Mucosa of descending colon (tissue), 3 donors: ENCODE measurements at regions not wholly inside any gene's neighbourhood (a gene's known extent, or its start where the extent isn't known, plus 50 kb on each side); places are given as distances from the start of the nearest gene placed in this dataset.

Source experiments
- ATAC-seq: fragments of 200-7000 bp; cut with Tn5 transposase; one replicate; pipeline ENCODE4 v1.9.1; 2020; ENCODE audit warnings: mild to moderate bottlenecking, moderate library complexity
- DNase-seq, 3 donors: peaks; one replicate each; pipeline ENCODE4 v3.0.0-alpha.2; 2020
- H3K36me3 ChIP-seq: fragments of 200-600 bp; one replicate; pipeline ENCODE4 v1.8.0; 2021; ENCODE audit warnings: low read depth, mild to moderate bottlenecking
- H3K4me1 ChIP-seq: fragments of 200-600 bp; one replicate; pipeline ENCODE4 v1.8.0; 2021; ENCODE audit warnings: low read depth, mild to moderate bottlenecking
- H3K4me3 ChIP-seq: fragments of 200-600 bp; one replicate; pipeline ENCODE4 v1.8.0; 2021; ENCODE audit warnings: mild to moderate bottlenecking
- H3K9me3 ChIP-seq: fragments of 200-600 bp; one replicate; pipeline ENCODE4 v1.8.0; 2021; ENCODE audit warnings: mild to moderate bottlenecking
- intact Hi-C, 2 donors: fragments of 100-400 bp; cut with DNase I in 1 of 2; cut with micrococcal nuclease in 1 of 2; formaldehyde crosslinking; loops; one replicate each; pipeline versions ENCODE4 v1.11.0 to v1.11.1; 2022; cut with DNase I, micrococcal nuclease
- TF ChIP-seq, protein P1 (sequence below): fragments of 200-600 bp; IDR thresholded peaks from one replicate; pipeline ENCODE4 v1.8.0; 2022; ENCODE audit warnings: antibody characterized with exemption, mild to moderate bottlenecking
- donor health status: DM: no; HTN: no; CAD: no; lungs with moderate emphysema.
- donor health status: DM: no; HTN: no; CAD: no.
- donor health status: DM: no; HTN: yes; CAD: no.

DNA sequence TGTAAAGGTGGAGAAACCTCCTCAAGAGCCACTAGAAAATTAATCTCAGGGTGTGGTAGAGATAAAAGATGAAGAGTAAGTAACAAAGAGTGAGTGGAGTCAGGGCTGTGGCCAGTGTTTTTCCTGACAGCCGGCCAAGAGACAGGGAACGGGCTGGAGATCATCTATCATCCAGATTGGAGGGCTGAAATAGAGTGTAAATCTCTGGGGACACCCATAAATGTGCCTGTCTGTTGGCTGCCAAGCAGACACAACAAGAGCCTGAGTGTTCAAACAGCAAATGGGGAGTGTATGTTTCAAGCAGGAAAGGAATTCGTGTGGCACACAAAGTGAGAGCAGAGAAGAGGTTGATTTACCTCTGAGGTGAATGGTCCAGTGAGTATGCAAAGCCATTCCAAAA lies 326.4 kb upstream of the KHDRBS2 start:
- TF ChIP-seq, protein P1, sequence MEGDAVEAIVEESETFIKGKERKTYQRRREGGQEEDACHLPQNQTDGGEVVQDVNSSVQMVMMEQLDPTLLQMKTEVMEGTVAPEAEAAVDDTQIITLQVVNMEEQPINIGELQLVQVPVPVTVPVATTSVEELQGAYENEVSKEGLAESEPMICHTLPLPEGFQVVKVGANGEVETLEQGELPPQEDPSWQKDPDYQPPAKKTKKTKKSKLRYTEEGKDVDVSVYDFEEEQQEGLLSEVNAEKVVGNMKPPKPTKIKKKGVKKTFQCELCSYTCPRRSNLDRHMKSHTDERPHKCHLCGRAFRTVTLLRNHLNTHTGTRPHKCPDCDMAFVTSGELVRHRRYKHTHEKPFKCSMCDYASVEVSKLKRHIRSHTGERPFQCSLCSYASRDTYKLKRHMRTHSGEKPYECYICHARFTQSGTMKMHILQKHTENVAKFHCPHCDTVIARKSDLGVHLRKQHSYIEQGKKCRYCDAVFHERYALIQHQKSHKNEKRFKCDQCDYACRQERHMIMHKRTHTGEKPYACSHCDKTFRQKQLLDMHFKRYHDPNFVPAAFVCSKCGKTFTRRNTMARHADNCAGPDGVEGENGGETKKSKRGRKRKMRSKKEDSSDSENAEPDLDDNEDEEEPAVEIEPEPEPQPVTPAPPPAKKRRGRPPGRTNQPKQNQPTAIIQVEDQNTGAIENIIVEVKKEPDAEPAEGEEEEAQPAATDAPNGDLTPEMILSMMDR = no peak
- ATAC-seq = no peak
- Histone ChIP-seq H3K4me1 (no peaks in the 10 kb centered on the region), H3K4me3 (no peak overlapping the region), H3K36me3 (no peaks in the 10 kb centered on the region), H3K9me3 (no peaks in the 10 kb centered on the region)
- intact Hi-C loops = no loop called here
- no peak for DNase-seq

DNA sequence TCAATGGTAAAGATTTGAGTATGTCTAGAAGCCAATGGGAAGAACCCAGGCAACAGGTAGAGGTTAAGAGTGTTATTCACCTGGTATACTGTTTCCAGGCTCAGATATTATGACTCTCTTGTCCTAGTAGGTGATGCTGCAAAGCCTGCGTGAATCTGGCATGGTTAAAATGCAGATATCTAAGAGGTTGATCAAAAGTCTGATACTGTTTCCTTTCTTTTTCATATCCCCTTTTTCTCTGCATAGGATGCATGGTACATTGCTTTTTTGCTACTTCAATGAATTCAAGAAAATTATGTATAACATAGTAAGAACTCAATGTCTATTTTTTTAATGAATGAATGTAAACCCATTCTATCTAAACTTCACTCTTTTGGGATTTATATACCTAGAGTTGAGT lies 284.3 kb upstream of the KHDRBS2 start:
- no peaks in the 10 kb centered on the region for H3K4me1 ChIP-seq
- intact Hi-C loops = no loop called here
- no peaks in the 10 kb centered on the region for H3K36me3 ChIP-seq
- H3K9me3 ChIP-seq = no peaks in the 10 kb centered on the region
- H3K4me3 ChIP-seq = no peak overlapping the region
- no peak for ATAC-seq
- no peak for DNase-seq
- TF ChIP-seq, protein P1 = no peak

DNA sequence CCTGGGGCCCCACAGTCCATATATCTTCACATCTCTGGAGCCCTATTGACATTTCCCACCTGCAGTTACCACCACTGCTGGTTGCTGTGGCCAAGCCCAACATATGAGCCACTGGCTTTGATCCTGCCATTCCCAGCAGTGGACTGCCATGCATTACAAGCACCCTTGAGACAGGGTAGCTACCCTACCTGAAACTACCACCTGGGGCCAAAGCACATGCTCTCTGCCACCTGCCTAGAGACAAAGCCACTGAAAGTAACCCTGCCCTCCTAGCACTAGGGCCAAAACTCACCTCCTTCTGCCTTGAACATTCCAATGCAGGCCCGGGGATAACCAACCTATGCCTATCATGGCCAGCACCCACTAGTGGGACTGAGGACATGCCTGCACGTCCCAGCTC lies 255.5 kb upstream of the KHDRBS2 start:
- DNase-seq = no peak
- Histone ChIP-seq H3K4me1 (no peaks in the 10 kb centered on the region), H3K9me3 (no peaks in the 10 kb centered on the region), H3K4me3 (no peak overlapping the region), H3K36me3 (no peaks in the 10 kb centered on the region)
- TF ChIP-seq, protein P1 = no peak
- no peak for ATAC-seq
- intact Hi-C loops = no loop called here

DNA sequence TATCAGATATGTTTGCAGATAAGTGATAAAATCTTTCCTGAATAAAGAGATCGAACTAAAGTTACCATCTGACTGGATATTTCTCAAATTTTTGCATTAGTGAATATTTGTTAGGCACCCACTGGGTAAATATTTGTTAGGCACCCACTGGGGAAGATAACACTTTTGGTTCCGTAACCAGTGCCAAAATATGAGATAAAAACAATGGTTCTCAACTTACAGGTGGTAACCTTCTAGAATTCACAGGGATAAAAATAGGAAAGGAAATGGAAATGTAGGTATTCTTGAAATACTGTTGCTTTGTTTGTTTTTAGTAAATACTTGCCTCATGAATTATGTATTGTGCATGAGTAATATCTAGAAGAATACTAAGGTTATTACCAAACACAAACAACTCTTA lies 245.0 kb upstream of the KHDRBS2 start:
- Histone ChIP-seq H3K4me1 (no peaks in the 10 kb centered on the region), H3K4me3 (no peak overlapping the region), H3K36me3 (no peaks in the 10 kb centered on the region), H3K9me3 (no peaks in the 10 kb centered on the region)
- TF ChIP-seq, protein P1 = no peak
- ATAC-seq (no peak), DNase-seq (no peak)
- intact Hi-C loops = no loop called here

DNA sequence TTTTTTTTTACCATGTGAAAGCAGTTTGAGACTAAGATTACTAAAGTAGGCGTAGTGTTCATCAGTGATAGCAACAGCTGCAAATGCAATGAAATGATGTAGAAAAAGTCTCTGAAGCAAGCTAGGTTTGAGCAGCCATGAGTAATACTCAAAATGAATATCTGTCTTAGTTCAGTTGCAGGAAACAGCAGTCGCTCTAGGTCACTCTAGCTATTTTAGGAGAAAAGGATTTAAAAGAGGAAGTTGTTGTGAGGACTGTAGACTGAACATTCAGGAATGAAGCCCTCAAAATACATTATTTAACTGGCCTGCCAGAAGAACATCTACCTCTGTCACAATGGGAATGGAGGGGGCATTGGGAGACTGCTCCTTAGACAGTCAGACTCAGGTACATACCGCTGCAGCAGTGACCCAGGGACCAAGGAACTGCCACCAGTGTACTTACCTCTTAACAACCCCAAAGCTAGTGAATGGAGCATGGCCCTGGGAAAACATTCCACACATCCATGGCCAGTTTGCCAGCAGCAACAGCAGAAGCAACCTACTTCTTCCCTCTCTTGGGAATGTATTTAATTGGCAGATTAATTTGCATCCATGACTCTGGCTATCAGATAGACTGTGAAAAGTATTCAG lies 243.0 kb upstream of the KHDRBS2 start:
- TF ChIP-seq, protein P1 = no peak
- DNase-seq = no peak
- ATAC-seq = no peak
- H3K9me3 ChIP-seq = no peaks in the 10 kb centered on the region
- H3K4me1 ChIP-seq = no peaks in the 10 kb centered on the region
- H3K36me3 ChIP-seq = no peaks in the 10 kb centered on the region
- no peak overlapping the region for H3K4me3 ChIP-seq
- intact Hi-C loops = no loop called here

- no peak for ATAC-seq
Measured at GRCh38 chr6:62523630-62524029, 237.6 kb upstream of the KHDRBS2 start.

More at GRCh38 chr6:62523630-62524029, 237.6 kb upstream of the KHDRBS2 start:
- DNase-seq = no peak
- intact Hi-C loops = no loop called here
- H3K4me1 ChIP-seq = no peaks in the 10 kb centered on the region
- TF ChIP-seq, protein P1 = no peak
- H3K9me3 ChIP-seq = peaks cover 5% of the 10 kb centered on the region
- no peaks in the 10 kb centered on the region for H3K36me3 ChIP-seq
- no peak overlapping the region for H3K4me3 ChIP-seq
